GM18505 (cell line): ENCODE measurements at regions not wholly inside any gene's neighbourhood (a gene's known extent, or its start where the extent isn't known, plus 50 kb on each side); places are given as distances from the start of the nearest gene placed in this dataset.
"Not testable (repeated sequence)": the region's sequence is repeated elsewhere in the genome, so short reads cannot be mapped to it uniquely, and the experiment has no call there.

Experiments used
- ATAC-seq: cut with Tn5 transposase; IDR thresholded peaks from one replicate; pipeline ENCODE4 v1.9.1; 2021; ENCODE audit not compliant: unreplicated experiment
- POLR2A ChIP-seq: IDR thresholded peaks from 4 replicates; pipeline ENCODE4 v1.6.1; 2011; ENCODE audit warnings: borderline replicate concordance; ENCODE audit not compliant: insufficient read depth, insufficient read length; ENCODE audit errors: extremely low read depth

GRCh38 chr14:28983279-28983678 is 216.7 kb downstream of the FOXG1 start:
- no peak for TF ChIP-seq POLR2A
- ATAC-seq: no peak

GRCh38 chr14:28987516-28987915 is 220.9 kb downstream of the FOXG1 start:
- TF ChIP-seq POLR2A: no peak
- no peak for ATAC-seq

- ATAC-seq: not testable (repeated sequence)
Measured at GRCh38 chr14:28997196-28997595, 230.6 kb downstream of the FOXG1 start.

- TF ChIP-seq POLR2A: no peak
- no peak for ATAC-seq
Measured at GRCh38 chr14:28999656-29000055, 233.1 kb downstream of the FOXG1 start.

GRCh38 chr14:29005647-29006046 is 239.1 kb downstream of the FOXG1 start:
- ATAC-seq: no peak
- TF ChIP-seq POLR2A: no peak

GRCh38 chr14:29007990-29008389 is 241.4 kb downstream of the FOXG1 start:
- ATAC-seq: no peak
- TF ChIP-seq POLR2A: no peak

GRCh38 chr14:29016050-29016900 is 249.7 kb downstream of the FOXG1 start:
- TF ChIP-seq POLR2A: no peak

GRCh38 chr14:29023505-29023904 is 256.9 kb downstream of the FOXG1 start:
- ATAC-seq: not testable (repeated sequence)

More at GRCh38 chr14:29016050-29016900, 249.7 kb downstream of the FOXG1 start:
- ATAC-seq: no peak

GRCh38 chr14:29027441-29027840 is 260.9 kb downstream of the FOXG1 start:
- not testable (repeated sequence) for ATAC-seq

GRCh38 chr14:29027941-29028705 is 261.5 kb downstream of the FOXG1 start:
- not testable (repeated sequence) for ATAC-seq

- TF ChIP-seq POLR2A: no peak
- ATAC-seq: no peak
Measured at GRCh38 chr14:29028973-29029582, 262.5 kb downstream of the FOXG1 start.

GRCh38 chr14:29030121-29030520 is 263.5 kb downstream of the FOXG1 start:
- ATAC-seq: no peak
- TF ChIP-seq POLR2A: no peak

- no peak for TF ChIP-seq POLR2A
- ATAC-seq: no peak
Measured at GRCh38 chr14:29030970-29031369, 264.4 kb downstream of the FOXG1 start.

- no peak for ATAC-seq
Measured at GRCh38 chr14:29035134-29035533, 268.5 kb downstream of the FOXG1 start.

More at GRCh38 chr14:29035134-29035533, 268.5 kb downstream of the FOXG1 start:
- TF ChIP-seq POLR2A: no peak
